HG03025 (cell line): ENCODE measurements at regions not wholly inside any gene's neighbourhood (a gene's known extent, or its start where the extent isn't known, plus 50 kb on each side); places are given as distances from the start of the nearest gene placed in this dataset.

Experiments
- ATAC-seq: cut with Tn5 transposase; IDR thresholded peaks from one replicate; pipeline ENCODE4 v1.9.1; 2021; ENCODE audit warnings: mild to moderate bottlenecking, moderate library complexity; ENCODE audit not compliant: unreplicated experiment, low FRiP score

GRCh38 chr9:80957801-80958200 lies 731.5 kb downstream of the TLE1 start:
- ATAC-seq = no peak

- ATAC-seq = no peak
Observed at GRCh38 chr9:80954521-80954920, 734.8 kb downstream of the TLE1 start.

DNA sequence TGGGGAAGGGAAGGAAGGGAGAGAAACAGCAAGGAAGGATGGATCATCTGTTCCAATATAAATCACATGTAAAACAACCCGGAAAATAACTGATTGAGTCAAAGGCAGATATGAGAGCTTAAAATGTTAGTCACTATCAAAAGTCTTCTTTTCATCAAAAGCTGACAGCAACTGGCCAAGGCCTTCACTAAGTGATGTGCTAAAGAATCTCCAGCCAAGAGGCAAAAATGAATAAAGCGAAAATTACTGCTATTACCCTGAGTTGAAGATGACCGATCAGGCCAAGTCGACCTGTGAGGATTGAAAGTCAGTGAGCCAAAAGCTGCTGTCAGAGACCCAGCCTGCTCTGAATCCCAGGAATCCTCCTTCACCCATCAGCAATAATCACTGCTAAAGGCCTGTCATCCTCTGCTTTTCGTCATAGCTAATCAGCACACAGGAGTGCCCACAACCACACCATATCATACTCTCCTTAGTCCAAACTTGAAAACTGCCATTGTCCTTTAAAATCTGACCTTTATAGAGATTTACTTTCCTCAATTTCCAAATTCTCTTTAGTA lies 736.9 kb downstream of the TLE1 start:
- ATAC-seq = no peak

GRCh38 chr9:80951675-80952074 lies 737.7 kb downstream of the TLE1 start:
- ATAC-seq = no peak

- no peak for ATAC-seq
Observed at GRCh38 chr9:80948876-80949275, 740.5 kb downstream of the TLE1 start.

DNA sequence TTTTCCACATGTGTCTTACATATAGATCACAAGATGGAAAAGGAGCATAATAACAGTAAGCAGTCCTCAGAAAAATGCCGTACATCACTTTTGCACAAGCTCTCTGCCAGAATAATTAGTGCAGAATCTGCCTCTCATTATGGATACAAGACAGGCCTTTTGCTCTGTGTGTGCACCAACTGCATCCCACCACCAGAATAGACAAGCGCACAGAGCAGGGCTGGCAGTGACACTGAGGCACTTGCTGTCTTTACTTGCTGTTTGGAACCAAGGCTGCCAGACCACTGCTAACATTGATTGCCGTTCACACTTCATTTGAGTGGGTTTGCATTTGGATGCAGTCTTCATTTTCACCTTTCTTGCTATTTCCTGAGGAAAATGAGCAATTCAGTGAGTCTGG lies 741.3 kb downstream of the TLE1 start:
- no peak for ATAC-seq

DNA sequence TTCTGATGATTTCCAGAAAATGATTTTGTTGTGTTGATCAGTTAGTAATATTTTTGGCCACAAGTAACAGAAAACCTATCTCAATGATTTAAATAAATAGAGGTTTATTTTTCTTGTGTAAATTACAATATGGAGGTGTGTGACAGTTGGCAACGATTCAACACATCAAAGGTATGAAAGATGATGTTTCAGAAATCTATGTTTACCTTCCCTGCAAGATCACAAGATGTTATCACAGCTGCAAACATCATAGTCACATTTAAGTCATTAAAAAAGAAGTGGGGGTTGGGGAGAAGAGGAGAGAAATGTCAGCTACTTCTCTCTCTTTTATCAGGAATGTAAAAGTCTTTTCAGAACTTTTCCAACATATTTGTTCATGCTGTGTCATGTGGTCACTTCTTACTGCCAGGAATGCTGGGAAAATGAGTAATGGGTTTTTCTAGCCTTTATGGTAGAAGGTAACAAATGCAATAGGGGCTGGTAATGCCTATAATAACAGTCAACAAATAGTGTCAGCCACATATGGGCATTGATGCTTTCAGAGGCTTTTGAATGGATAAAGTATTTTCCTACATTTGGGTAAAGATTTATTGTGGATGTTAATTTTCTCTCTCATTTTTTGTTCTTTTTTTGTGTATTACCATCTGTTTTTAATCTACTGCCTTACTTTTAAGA lies 742.7 kb downstream of the TLE1 start:
- no peak for ATAC-seq

- ATAC-seq = no peak
Observed at GRCh38 chr9:80945436-80945835, 743.9 kb downstream of the TLE1 start.

- no peak for ATAC-seq
Observed at GRCh38 chr9:80937645-80938044, 751.7 kb downstream of the TLE1 start.

DNA sequence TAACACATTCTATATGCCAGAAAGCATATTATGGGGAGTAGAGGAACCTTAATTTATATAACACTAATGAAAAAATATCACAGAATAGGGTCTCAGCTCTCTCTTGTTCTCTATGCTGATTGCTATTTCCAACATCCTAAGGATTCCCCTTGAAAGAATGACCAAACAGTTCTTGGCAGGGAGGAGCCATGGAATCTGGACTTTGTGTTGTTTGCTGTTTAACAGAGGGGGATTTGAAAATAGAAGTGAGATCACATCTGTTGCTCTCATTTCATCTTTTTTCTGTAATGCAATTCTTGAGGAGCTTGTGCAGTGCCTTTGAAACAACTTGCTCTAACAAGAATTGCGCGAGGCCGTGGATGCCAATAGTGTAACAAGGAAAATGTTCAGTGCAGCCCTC lies 755.3 kb downstream of the TLE1 start:
- ATAC-seq = no peak

GRCh38 chr9:80932947-80933780 lies 756.2 kb downstream of the TLE1 start:
- no peak for ATAC-seq

DNA sequence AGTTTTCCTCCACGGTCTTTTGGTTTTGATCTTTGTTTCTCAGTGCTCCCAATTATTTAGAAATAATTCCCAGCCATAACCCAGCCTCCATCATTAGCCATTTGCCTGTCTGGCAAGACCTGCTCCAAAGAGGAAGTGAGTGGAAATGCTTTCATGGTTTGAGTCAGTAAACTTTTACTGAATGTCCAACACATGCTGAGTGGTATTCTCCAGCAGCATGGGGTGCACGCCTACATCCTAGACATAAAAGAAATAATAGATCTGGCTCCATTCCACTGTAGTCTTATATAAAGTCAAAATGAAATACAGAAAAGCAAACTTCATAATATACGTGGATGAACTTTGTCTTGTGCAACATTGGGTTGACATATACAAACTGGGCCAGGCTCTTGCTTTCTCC lies 757.2 kb downstream of the TLE1 start:
- no peak for ATAC-seq

DNA sequence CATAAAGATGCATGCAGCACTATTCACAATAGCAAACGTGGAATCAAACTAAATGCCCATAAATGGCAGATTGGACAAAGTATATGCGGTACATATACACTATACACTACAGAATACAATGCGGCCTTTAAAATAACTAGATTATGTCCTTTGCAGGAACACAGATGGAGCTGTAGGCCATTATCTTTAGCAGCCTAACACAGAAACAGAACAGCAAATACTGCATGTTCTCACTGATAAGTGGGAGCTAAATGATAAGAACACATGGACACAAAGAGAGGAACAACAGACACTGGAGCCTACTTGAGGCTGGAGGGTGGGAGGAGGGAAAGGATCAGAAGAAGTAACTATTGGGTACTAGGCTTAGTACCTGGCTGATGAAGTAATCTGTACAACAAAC lies 758.2 kb downstream of the TLE1 start:
- no peak for ATAC-seq

GRCh38 chr9:80928697-80929096 lies 760.6 kb downstream of the TLE1 start:
- ATAC-seq = no peak

DNA sequence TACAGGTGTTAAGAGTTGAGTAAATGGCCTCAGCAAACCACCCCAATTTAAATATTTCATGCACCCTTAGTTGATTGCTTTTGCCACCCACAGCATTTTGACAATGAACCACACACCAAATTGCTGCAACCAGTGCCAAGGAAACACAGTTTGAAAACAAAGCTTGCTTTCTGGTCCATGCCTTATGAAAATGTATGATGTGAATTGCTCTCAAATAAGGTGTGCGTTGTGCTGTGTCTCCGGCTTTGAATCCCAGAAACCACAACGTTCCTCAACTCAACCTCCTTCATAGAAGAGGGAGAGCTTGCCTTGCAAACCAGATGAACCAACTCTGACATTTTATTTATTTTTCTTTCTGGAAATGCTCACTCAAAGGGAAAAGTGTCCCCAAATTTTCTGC lies 762.7 kb downstream of the TLE1 start:
- no peak for ATAC-seq

DNA sequence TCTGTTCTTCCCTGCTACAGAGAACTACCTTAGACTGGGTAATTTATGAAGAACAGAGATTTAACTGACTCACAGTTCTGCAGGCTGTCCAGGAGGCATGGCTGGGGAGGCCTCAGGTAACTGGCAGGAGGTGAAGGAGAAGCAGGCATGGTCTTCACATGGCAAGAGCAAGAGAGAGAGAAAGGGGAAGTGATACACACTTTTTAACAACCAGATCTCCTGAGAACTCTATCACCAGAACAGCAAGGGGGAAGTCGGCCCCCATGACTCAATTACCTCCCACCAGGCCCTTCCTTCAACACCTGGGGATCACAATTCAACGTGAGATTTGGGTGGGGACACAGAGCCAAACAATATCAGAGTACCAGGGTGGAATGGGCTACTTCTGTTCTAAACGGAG lies 766.8 kb downstream of the TLE1 start:
- no peak for ATAC-seq

- no peak for ATAC-seq
Observed at GRCh38 chr9:80906728-80907127, 782.6 kb downstream of the TLE1 start.

DNA sequence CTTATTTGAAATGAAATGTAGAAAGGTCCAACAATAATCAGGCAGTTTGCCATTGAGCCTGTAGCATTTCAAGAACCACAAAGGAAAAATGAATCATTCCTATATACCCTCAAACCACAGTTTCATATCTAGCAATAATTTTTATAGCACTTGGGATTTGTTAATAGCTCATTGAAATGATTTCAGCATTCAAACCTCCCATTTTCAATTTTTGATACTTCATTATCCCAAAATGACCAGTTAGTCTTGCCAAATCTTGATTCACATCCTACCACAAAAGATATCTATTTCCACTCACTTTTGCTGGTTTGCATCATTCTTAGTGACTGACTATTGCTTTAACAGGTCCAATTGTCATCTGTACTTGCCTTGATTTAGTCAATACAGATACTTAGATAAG lies 790.1 kb downstream of the TLE1 start:
- no peak for ATAC-seq

GRCh38 chr9:80893190-80893589 lies 796.2 kb downstream of the TLE1 start:
- no peak for ATAC-seq

- ATAC-seq = no peak
Observed at GRCh38 chr9:80892703-80893102, 796.6 kb downstream of the TLE1 start.

DNA sequence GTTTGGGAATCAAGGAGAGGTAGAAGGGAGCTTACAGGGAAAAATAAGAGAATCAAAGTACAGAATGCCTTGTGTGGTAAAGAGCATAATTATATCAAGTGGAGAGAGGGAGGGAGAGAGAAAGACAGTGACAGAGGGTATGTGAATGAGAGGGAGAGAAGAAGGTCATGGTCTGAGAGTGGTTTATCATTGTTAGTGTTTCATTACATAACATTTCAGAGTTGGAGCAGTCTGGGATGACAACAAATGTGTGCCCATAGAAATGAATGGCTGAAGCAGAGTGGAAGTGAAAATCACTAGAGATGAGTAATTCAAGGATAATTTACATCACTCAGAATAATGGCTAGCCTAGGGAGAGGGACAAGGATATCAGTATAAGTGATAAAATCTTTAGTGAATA lies 799.2 kb downstream of the TLE1 start:
- ATAC-seq = no peak

DNA sequence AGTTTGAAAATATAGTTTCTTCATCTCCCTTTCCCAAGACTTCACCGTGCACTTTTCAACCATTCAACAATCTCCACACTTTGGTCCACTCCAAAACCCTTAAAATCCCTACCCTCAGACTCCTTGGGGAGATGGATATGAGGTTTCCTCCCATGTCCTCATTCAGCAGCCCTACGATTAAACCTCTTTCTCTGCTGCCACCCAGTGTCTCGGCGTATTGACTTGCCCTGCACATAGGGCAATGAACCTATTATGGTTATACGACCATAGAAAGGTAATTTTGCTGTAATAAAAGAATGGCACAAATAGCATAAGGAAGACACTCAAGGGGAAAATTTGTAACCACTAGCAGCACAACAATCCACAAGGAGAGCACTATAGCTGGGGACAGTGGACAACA lies 803.5 kb downstream of the TLE1 start:
- no peak for ATAC-seq
